K562 (cell line): ENCODE measurements at regions not wholly inside any gene's neighbourhood (a gene's known extent, or its start where the extent isn't known, plus 50 kb on each side); places are given as distances from the start of the nearest gene placed in this dataset.

Source experiments
- ATAC-seq: fragments of 200-7000 bp; cut with Tn5 transposase; 3 replicates; pipeline ENCODE4 v1.9.1; 2020; ENCODE audit warnings: moderate library complexity
- BruUV-seq: library from RNA; stranded (reverse); fragments of 400-500 nt; replicated peaks from 2 replicates; lab custom pipeline; 2021; lab: Mats Ljungman, UMichigan
- CTCF ChIA-PET: fragments of 300-600 bp; formaldehyde crosslinking; extraction: SDS; loops from one replicate; lab custom pipeline; 2021; ENCODE audit warnings: low intra/inter-chr PET ratio; lab: Yijun Ruan, JAX
- POLR2A ChIA-PET: fragments of 300-600, 350-650 bp; sonication (Branson Sonifier 250); formaldehyde crosslinking; extraction: SDS; loops from one replicate; lab custom pipeline; 2021; ENCODE audit warnings: antibody characterized with exemption, inconsistent platforms; lab: Yijun Ruan, JAX
- DNase-seq, 4 experiments: peaks; one replicate each; pipeline versions ENCODE4 v3.0.0 to v3.0.0-alpha.2; 2011 to 2018; ENCODE audit warnings: low spot score in 3 of 4, mixed read lengths in 3 of 4; ENCODE audit errors: extremely low read depth in 1 of 4
- FAIRE-seq: peaks from 2 replicates; lab custom pipeline; 2011; peaks lifted over from hg19 to GRCh38; lab: Jason Lieb, UNC
- H2AFZ ChIP-seq: 2 replicates; pipeline ENCODE4 v1.6.0; 2011; ENCODE audit warnings: low read depth, low read length, control low read depth, inconsistent platforms
- H3K27ac ChIP-seq: fragments of 200-600 bp; 3 replicates; pipeline ENCODE4 v1.8.0; 2011; ENCODE audit warnings: low read depth, mild to moderate bottlenecking, control low read depth, inconsistent platforms, low read length, moderate library complexity, mixed read lengths; ENCODE audit errors: extremely low read depth
- H3K27me3 ChIP-seq, 2 experiments: fragments of 300-600 bp in 1 of 2; 2 replicates in 1 of 2; 3 replicates in 1 of 2; pipeline versions ENCODE4 v1.6.0 to v1.8.0; 2011; ENCODE audit warnings: inconsistent platforms in 2 of 2, low read length in 2 of 2, mild to moderate bottlenecking in 1 of 2, mixed read lengths in 1 of 2, moderate library complexity in 1 of 2; ENCODE audit not compliant: control insufficient read depth in 2 of 2, insufficient read depth in 2 of 2
- H3K36me3 ChIP-seq: fragments of 300-600 bp; 3 replicates; pipeline ENCODE4 v1.8.0; 2011; ENCODE audit warnings: mild to moderate bottlenecking, low read length, inconsistent platforms; ENCODE audit not compliant: control insufficient read depth, insufficient read depth
- H3K4me1 ChIP-seq, 2 experiments: fragments of 200-600 bp in 1 of 2; replicated peaks in 1 of 2; 2 replicates in 1 of 2; 3 replicates in 1 of 2; pipeline versions ENCODE4 v1.5.1 to v1.8.0; 2011; ENCODE audit warnings: inconsistent platforms in 2 of 2, low read length in 2 of 2, mild to moderate bottlenecking in 1 of 2, mixed read lengths in 1 of 2, moderate library complexity in 1 of 2; ENCODE audit not compliant: control insufficient read depth in 2 of 2, insufficient read depth in 2 of 2
- H3K4me2 ChIP-seq: 2 replicates; pipeline ENCODE4 v1.6.1; 2011; ENCODE audit warnings: low read length, control low read depth, inconsistent platforms, mixed read lengths; ENCODE audit not compliant: insufficient read depth
- H3K4me3 ChIP-seq: fragments of 200-600 bp; sonication (generic), shearing (Covaris generic); 2 replicates; pipeline ENCODE4 v1.5.1; 2016; ENCODE audit warnings: control low read depth, inconsistent platforms
- H3K79me2 ChIP-seq: fragments of 200-600 bp; 3 replicates; pipeline ENCODE4 v1.8.0; 2011; ENCODE audit warnings: low read length, inconsistent platforms; ENCODE audit not compliant: control insufficient read depth, insufficient read depth
- H3K9ac ChIP-seq, 2 experiments: 2 replicates each; pipeline versions ENCODE4 v1.6.0 to v1.6.1; 2011; ENCODE audit warnings: low read depth in 2 of 2, low read length in 2 of 2, control low read depth in 1 of 2, inconsistent platforms in 1 of 2, mild to moderate bottlenecking in 1 of 2, mixed read lengths in 1 of 2; ENCODE audit not compliant: insufficient read depth in 1 of 2
- H3K9me1 ChIP-seq: one replicate; pipeline ENCODE4 v1.6.0; 2011; ENCODE audit warnings: inconsistent platforms, mild to moderate bottlenecking, low read length, moderate library complexity; ENCODE audit not compliant: control insufficient read depth, insufficient read depth
- H3K9me3 ChIP-seq: replicated peaks from 2 replicates; pipeline ENCODE4 v1.5.1; 2011; ENCODE audit warnings: low read depth, low read length, inconsistent platforms; ENCODE audit not compliant: control insufficient read depth, insufficient read depth
- H4K20me1 ChIP-seq: replicated peaks from 2 replicates; pipeline ENCODE4 v1.6.1; 2011; ENCODE audit warnings: low read length, inconsistent platforms, mixed read lengths; ENCODE audit not compliant: control insufficient read depth, insufficient read depth
- CREBBP ChIP-seq: IDR thresholded peaks from one replicate; pipeline ENCODE4 v1.6.1; 2012; ENCODE audit warnings: low read depth, mild to moderate bottlenecking, control low read depth, inconsistent platforms, low read length
- CSDE1 ChIP-seq, 2 experiments: fragments of 450-650 bp; IDR thresholded peaks; 2 replicates each; pipeline ENCODE4 v1.6.1; 2016; ENCODE audit warnings: mild to moderate bottlenecking in 1 of 2
- DACH1 ChIP-seq: fragments of 450-650 bp; IDR thresholded peaks from 2 replicates; pipeline ENCODE4 v1.6.1; 2018; ENCODE audit not compliant: partially characterized antibody
- MED1 ChIP-seq: sonication (generic); formaldehyde crosslinking; IDR thresholded peaks from 2 replicates; pipeline ENCODE4 v1.8.1; 2023; ENCODE audit warnings: missing genetic modification reagents, borderline replicate concordance
- NFE2 ChIP-seq: IDR thresholded peaks from 2 replicates; pipeline ENCODE4 v1.6.1; 2014; ENCODE audit warnings: antibody characterized with exemption, low read depth
- TFAP4 ChIP-seq: sonication (generic); formaldehyde crosslinking; IDR thresholded peaks from 2 replicates; pipeline ENCODE4 v1.8.0; 2022; ENCODE audit warnings: missing genetic modification reagents, mild to moderate bottlenecking, moderate library complexity, borderline replicate concordance
- WGBS: fragments of 100-300 bp; shearing (Covaris generic); methylation state at CpG from one replicate; pipeline ENCODE4 v1.1.6; 2016; ENCODE audit warnings: low coverage, mixed read lengths; ENCODE audit not compliant: insufficient coverage; ENCODE audit errors: missing lambda C conversion rate; 5-methylcytosine and 5-hydroxymethylcytosine counted together
- in situ Hi-C: fragments of 300-500 bp; cut with MboI; formaldehyde crosslinking; loops from 4 replicates; pipeline ENCODE4 v1.15.0; 2018; ENCODE audit warnings: inconsistent platforms, mixed read lengths
- intact Hi-C: fragments of 100-400 bp; cut with micrococcal nuclease; formaldehyde crosslinking; loops from 2 replicates; pipeline ENCODE4 v1.14.2; 2022
- TF ChIP-seq, protein P1 (sequence below), 2 experiments: fragments of 200-800 bp in 1 of 2; sonication (Bioruptor generic) in 1 of 2; sonication (generic) in 1 of 2; formaldehyde crosslinking in 1 of 2; IDR thresholded peaks in 1 of 2; conservative IDR thresholded peaks in 1 of 2; 2 replicates each; pipeline versions ENCODE4 v1.5.0 to v1.6.1; 2016 to 2020; ENCODE audit warnings: missing compliant biosample characterization in 1 of 2, missing genetic modification characterization in 1 of 2, missing genetic modification reagents in 1 of 2

DNA sequence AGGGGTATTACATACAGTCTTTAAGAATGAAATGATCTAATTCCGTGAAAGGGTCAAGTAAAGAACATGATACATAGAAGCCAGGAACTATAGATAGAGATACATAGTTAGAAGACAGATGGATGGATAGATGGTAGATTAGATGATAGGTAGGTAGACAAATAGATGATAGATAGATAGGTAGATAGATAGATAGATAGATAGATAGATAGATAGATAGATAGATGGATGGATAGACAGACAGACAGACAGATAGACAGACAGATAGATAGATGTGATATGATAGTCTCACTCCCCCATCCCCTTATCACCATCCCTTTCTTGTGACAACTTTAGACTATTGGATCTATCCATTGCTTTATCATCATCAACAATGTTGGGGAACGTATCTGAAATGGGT is 448.2 kb downstream of the METTL4 start:
- ChIA-PET POLR2A (no interaction called here), CTCF (no interaction called here)
- FAIRE-seq (no peak), DNase-seq (no peak), ATAC-seq (no peak)
- no peaks in the 10 kb centered on the region for H4K20me1 ChIP-seq
- H3K9me3 ChIP-seq: no peaks in the 10 kb centered on the region
- H3K79me2 ChIP-seq: no peaks in the 10 kb centered on the region
- TF ChIP-seq CSDE1 (IDR thresholded peaks at IDR 0.05) (no peak), TFAP4 (CRISPR knock-in tag) (no peak), NFE2 (no peak), DACH1 (peak; percentile 61), MED1 (CRISPR knock-in tag) (no peak), CREBBP (peak; percentile 85)
- TF ChIP-seq, protein P1, sequence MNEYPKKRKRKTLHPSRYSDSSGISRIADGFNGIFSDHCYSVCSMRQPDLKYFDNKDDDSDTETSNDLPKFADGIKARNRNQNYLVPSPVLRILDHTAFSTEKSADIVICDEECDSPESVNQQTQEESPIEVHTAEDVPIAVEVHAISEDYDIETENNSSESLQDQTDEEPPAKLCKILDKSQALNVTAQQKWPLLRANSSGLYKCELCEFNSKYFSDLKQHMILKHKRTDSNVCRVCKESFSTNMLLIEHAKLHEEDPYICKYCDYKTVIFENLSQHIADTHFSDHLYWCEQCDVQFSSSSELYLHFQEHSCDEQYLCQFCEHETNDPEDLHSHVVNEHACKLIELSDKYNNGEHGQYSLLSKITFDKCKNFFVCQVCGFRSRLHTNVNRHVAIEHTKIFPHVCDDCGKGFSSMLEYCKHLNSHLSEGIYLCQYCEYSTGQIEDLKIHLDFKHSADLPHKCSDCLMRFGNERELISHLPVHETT (CRISPR knock-in tag; conservative IDR thresholded peaks at IDR 0.05 in 1 of 2, IDR thresholded peaks at IDR 0.05 in 1 of 2): no peak
- BruUV-seq: no TSS peak
- 8% methylated on average over 2 of the region's 2 CpGs for WGBS
- H3K4me2 ChIP-seq: no peak overlapping the region
- no peak overlapping the region for H3K27ac ChIP-seq
- in situ Hi-C loops: no loop called here
- no peak overlapping the region for H2AFZ ChIP-seq
- no peaks in the 10 kb centered on the region for H3K4me1 ChIP-seq
- H3K36me3 ChIP-seq: no peaks in the 10 kb centered on the region
- H3K9me1 ChIP-seq: no peaks in the 10 kb centered on the region
- H3K27me3 ChIP-seq: no peaks in the 10 kb centered on the region; a peak in 1 of 5 replicates
- intact Hi-C loops: no loop called here
- no peak overlapping the region for H3K9ac ChIP-seq
- no peak overlapping the region for H3K4me3 ChIP-seq
